ENCODE measurements at regions not wholly inside any gene's neighbourhood (a gene's known extent, or its start where the extent isn't known, plus 50 kb on each side); places are given as distances from the start of the nearest gene placed in this dataset.

DNA sequence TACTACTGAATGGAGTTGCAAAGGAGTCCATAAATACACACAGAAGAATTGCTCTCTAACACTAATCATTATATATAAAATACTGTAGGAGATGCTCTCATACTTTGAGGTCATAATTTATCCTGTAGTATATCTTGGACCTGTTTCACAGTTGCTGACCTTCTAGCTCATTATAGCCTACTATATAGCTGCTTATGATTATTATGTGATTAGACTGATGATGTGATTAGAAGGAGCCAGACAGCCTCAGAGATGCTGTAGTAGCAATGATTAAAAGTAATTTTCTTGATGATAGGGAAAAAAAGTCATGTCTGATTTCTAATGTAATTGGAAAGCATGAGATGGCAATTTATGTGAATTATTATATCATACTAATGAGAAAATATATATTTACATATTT is 455.7 kb downstream of the CNTNAP4 start:
- TF ChIP-seq, protein P1, sequence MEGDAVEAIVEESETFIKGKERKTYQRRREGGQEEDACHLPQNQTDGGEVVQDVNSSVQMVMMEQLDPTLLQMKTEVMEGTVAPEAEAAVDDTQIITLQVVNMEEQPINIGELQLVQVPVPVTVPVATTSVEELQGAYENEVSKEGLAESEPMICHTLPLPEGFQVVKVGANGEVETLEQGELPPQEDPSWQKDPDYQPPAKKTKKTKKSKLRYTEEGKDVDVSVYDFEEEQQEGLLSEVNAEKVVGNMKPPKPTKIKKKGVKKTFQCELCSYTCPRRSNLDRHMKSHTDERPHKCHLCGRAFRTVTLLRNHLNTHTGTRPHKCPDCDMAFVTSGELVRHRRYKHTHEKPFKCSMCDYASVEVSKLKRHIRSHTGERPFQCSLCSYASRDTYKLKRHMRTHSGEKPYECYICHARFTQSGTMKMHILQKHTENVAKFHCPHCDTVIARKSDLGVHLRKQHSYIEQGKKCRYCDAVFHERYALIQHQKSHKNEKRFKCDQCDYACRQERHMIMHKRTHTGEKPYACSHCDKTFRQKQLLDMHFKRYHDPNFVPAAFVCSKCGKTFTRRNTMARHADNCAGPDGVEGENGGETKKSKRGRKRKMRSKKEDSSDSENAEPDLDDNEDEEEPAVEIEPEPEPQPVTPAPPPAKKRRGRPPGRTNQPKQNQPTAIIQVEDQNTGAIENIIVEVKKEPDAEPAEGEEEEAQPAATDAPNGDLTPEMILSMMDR (conservative IDR thresholded peaks at IDR 0.05; ENCODE audit: low read depth, low read length), result no peak
- no peak for TF ChIP-seq EZH2 (IDR thresholded peaks at IDR 0.05; ENCODE audit: borderline replicate concordance, low read depth, low read length, poor library complexity, severe bottlenecking)
